ENCODE measurements at regions not wholly inside any gene's neighbourhood (a gene's known extent, or its start where the extent isn't known, plus 50 kb on each side); places are given as distances from the start of the nearest gene placed in this dataset.
"Not testable (repeated sequence)": the region's sequence is repeated elsewhere in the genome, so short reads cannot be mapped to it uniquely, and the experiment has no call there.

GRCh38 chr6:55955684-55956083 lies 80.3 kb upstream of the BMP5 start:
- no peak for DNase-seq

GRCh38 chr6:55954436-55954835 lies 79.0 kb upstream of the BMP5 start:
- no peak for DNase-seq

- DNase-seq: no peak
These were observed 77.9 kb upstream of the BMP5 start for GRCh38 chr6:55953335-55953734.

DNA sequence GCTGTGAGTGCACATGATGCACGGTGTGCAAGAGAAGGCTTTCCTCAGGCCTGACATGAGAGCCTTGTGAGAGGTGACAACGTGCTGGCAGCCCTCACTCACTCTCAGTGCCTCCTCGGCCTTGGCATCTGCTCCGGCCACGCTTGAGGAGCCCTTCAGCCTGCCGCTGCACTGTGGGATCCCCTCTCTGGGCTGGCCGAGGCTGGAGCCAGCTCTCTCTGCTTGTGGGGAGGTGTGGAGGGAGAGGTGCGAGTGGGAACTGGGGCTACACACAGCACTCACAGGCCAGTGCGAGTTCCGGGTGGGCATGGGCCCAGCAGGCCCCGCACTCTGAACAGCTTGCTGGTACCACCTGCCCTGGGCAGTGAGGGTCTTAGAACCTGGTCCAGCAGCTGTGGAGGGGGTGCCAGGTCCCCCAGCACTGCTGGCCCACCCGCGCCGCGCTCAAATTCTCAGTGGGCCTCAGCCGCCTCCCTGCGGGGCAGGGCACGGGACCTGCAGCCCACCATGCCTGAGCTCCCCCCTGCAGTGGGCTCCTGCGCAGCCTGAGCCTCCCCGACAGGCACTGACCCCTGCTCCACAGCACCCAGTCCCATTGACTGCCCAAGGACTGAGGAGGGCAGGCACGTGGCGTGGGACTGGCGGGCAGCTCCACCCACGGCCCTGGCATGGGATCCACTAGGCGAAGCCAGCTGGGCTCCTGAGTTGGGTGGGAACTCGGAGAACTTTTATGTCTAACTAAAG lies 74.9 kb upstream of the BMP5 start:
- DNase-seq: no peak

DNA sequence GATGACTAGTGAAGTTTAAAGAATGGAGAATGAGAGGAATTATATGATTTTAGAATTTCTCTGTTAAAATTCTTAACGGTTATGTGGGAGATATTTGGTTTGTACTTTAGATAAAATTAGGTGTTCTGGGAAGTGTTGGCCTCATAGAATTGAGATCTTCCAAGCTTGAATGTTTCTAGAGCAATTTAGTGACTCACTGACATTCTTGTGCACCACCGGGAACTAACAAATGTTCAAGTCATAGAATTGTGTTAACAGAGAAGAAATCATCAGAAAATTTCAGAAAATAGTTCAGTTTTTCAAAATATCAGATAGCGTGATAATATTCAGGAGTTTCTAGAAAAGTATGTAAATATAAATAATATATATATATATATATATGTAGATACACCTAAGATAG lies 67.9 kb upstream of the BMP5 start:
- no peak for DNase-seq

DNA sequence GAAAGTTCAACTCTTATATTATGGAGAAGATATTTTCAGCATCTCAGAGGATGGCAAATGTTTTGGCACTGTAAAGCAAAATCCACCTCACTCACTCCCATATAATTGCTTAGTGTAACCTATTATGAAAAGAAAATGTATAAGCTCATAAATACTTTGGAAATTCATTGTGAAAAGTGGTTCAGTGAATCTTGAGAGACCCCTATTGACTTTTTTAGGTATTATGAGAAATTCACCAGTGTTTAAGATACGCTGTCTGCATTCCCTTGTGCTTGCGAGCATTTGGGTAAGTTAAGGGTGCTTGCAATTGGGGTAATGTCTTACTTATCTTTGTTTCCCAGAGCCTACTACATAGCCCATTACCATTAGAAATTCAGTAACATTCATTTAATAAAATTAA lies 66.3 kb upstream of the BMP5 start:
- DNase-seq: no peak

DNA sequence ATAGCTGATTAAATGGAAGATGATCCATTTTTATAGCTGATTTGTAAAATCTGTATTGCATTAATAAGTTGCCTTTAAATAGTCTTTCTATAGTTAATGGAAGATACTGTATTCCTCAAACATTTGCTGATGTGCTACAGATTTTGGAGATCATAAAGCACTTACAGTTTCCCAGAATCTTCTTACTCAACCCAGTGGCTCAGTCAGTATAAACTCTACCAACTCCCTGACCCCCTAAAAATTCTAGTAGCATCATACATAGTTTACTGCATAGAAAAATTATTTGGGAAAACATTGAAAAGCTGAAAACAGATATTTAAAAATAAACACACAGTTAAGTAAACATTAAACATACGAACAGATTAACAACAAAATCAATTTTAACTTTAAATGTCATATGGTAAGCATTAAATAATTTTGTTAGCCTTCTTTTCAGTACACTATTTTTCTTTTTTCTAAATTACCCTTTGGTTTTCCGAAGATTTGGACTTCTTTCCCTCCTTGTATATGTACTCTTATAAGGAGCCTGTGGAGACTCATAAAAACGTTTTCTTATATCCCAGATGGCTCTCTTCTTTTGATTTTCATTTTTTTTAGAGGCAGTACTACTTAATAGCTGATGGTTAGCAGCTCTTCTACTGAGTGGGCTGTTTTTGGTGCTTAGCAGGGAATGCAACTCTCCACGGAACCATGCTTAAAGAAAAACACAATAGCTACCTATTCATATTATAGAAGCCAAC lies 62.7 kb upstream of the BMP5 start:
- DNase-seq: no peak

GRCh38 chr6:55937261-55937947 lies 62.0 kb upstream of the BMP5 start:
- DNase-seq: no peak

GRCh38 chr6:55931101-55931500 lies 55.7 kb upstream of the BMP5 start:
- DNase-seq: no peak

GRCh38 chr6:55927713-55928112 lies 52.3 kb upstream of the BMP5 start:
- DNase-seq: not testable (repeated sequence)

- no peak for DNase-seq
These were observed 49.9 kb upstream of the BMP5 start for GRCh38 chr6:55925292-55925691.

All from cerebellar nuclear complex (tissue), 1 donor.